H9 (cell line): ENCODE measurements at regions not wholly inside any gene's neighbourhood (a gene's known extent, or its start where the extent isn't known, plus 50 kb on each side); places are given as distances from the start of the nearest gene placed in this dataset.

Source experiments
- DNase-seq: peaks from one replicate; pipeline ENCODE4 v3.0.0-alpha.2; 2017
- H2AFZ ChIP-seq: one replicate; pipeline ENCODE4 v1.6.1; 2013; ENCODE audit warnings: mild to moderate bottlenecking, low read length, control low read depth, moderate library complexity
- H2AK5ac ChIP-seq: 2 replicates; pipeline ENCODE4 v1.6.1; 2013; ENCODE audit warnings: low read length, control low read depth, mixed read lengths; ENCODE audit not compliant: insufficient read length
- H2BK120ac ChIP-seq: one replicate; pipeline ENCODE4 v1.6.1; 2013; ENCODE audit warnings: low read depth, mild to moderate bottlenecking, low read length, control low read depth, inconsistent platforms; ENCODE audit not compliant: poor library complexity, severe bottlenecking
- H2BK12ac ChIP-seq: 2 replicates; pipeline ENCODE4 v1.6.1; 2013; ENCODE audit warnings: low read length, control low read depth, mixed read lengths, low read depth; ENCODE audit not compliant: insufficient read length
- H2BK15ac ChIP-seq: 2 replicates; pipeline ENCODE4 v1.6.1; 2013; ENCODE audit warnings: low read depth, low read length, control low read depth
- H2BK20ac ChIP-seq: one replicate; pipeline ENCODE4 v1.6.1; 2013; ENCODE audit warnings: low read depth, mild to moderate bottlenecking, low read length, control low read depth, inconsistent platforms; ENCODE audit not compliant: poor library complexity, severe bottlenecking
- H2BK5ac ChIP-seq: 2 replicates; pipeline ENCODE4 v1.6.1; 2013; ENCODE audit warnings: low read length, control low read depth, mixed read lengths; ENCODE audit not compliant: insufficient read length
- H3K14ac ChIP-seq: 2 replicates; pipeline ENCODE4 v1.6.1; 2013; ENCODE audit warnings: low read length, control low read depth; ENCODE audit not compliant: insufficient read depth
- H3K18ac ChIP-seq: 2 replicates; pipeline ENCODE4 v1.6.1; 2013; ENCODE audit warnings: low read depth, mild to moderate bottlenecking, mixed read lengths, low read length, control low read depth; ENCODE audit not compliant: insufficient read length
- H3K23ac ChIP-seq: 2 replicates; pipeline ENCODE4 v1.6.1; 2013; ENCODE audit warnings: low read length, control low read depth, mixed read lengths, low read depth; ENCODE audit not compliant: insufficient read length
- H3K23me2 ChIP-seq: 2 replicates; pipeline ENCODE4 v1.6.1; 2013; ENCODE audit warnings: low read depth, mild to moderate bottlenecking, mixed read lengths, low read length, control low read depth; ENCODE audit not compliant: insufficient read length, poor library complexity, severe bottlenecking
- H3K27ac ChIP-seq: 2 replicates; pipeline ENCODE4 v1.5.1; 2013; ENCODE audit warnings: low read length, control low read depth, mixed read lengths, low read depth; ENCODE audit not compliant: insufficient read length
- H3K27me3 ChIP-seq: 2 replicates; pipeline ENCODE4 v1.6.1; 2013; ENCODE audit warnings: low read length, control low read depth, inconsistent platforms; ENCODE audit not compliant: insufficient read depth
- H3K4ac ChIP-seq: 2 replicates; pipeline ENCODE4 v1.6.1; 2013; ENCODE audit warnings: low read depth, mild to moderate bottlenecking, control low read depth, inconsistent platforms, low read length, moderate library complexity
- H3K4me1 ChIP-seq: 2 replicates; pipeline ENCODE4 v1.6.1; 2013; ENCODE audit warnings: low read length, control low read depth, inconsistent platforms; ENCODE audit not compliant: insufficient read depth
- H3K4me2 ChIP-seq: 2 replicates; pipeline ENCODE4 v1.6.1; 2013; ENCODE audit warnings: low read length, control low read depth, mixed read lengths; ENCODE audit not compliant: insufficient read length, insufficient read depth
- H3K56ac ChIP-seq: 2 replicates; pipeline ENCODE4 v1.6.1; 2013; ENCODE audit warnings: low read depth, mild to moderate bottlenecking, mixed read lengths, low read length, control low read depth; ENCODE audit not compliant: insufficient read length
- H3K79me1 ChIP-seq: 2 replicates; pipeline ENCODE4 v1.6.1; 2013; ENCODE audit warnings: low read depth, mild to moderate bottlenecking, moderate library complexity, low read length, control low read depth, inconsistent platforms; ENCODE audit not compliant: insufficient read depth, poor library complexity, severe bottlenecking
- H3K79me2 ChIP-seq: 2 replicates; pipeline ENCODE4 v1.6.1; 2013; ENCODE audit warnings: low read length, control low read depth, inconsistent platforms; ENCODE audit not compliant: insufficient read depth
- H3K9ac ChIP-seq: 2 replicates; pipeline ENCODE4 v1.6.1; 2013; ENCODE audit warnings: low read length, control low read depth, mixed read lengths; ENCODE audit not compliant: insufficient read length; ENCODE audit errors: extremely low read depth
- H3K9me3 ChIP-seq: one replicate; pipeline ENCODE4 v1.6.1; 2013; ENCODE audit warnings: low read depth, low read length, inconsistent platforms; ENCODE audit not compliant: control insufficient read depth
- H3T11ph ChIP-seq: one replicate; pipeline ENCODE4 v1.6.1; 2013; ENCODE audit warnings: mild to moderate bottlenecking, low read length, control low read depth, inconsistent platforms
- H4K20me1 ChIP-seq: one replicate; pipeline ENCODE4 v1.6.1; 2013; ENCODE audit not compliant: control insufficient read depth, insufficient read length, insufficient read depth
- H4K5ac ChIP-seq: 2 replicates; pipeline ENCODE4 v1.6.1; 2013; ENCODE audit warnings: low read depth, mild to moderate bottlenecking, mixed read lengths, low read length, control low read depth; ENCODE audit not compliant: insufficient read length
- H4K8ac ChIP-seq: replicated peaks from 2 replicates; pipeline ENCODE4 v1.6.1; 2013; ENCODE audit warnings: low read length, control low read depth, mixed read lengths, low read depth; ENCODE audit not compliant: insufficient read length
- H4K91ac ChIP-seq: 2 replicates; pipeline ENCODE4 v1.6.1; 2013; ENCODE audit warnings: low read depth, mild to moderate bottlenecking, moderate library complexity, mixed read lengths, low read length, control low read depth; ENCODE audit not compliant: insufficient read length
- H3K27ac Mint-ChIP-seq, 3 experiments: 2 replicates in 2 of 3; 3 replicates in 1 of 3; pipeline ENCODE4 v1.8.0; 2020 to 2021; ENCODE audit warnings: mixed read lengths in 3 of 3, mild to moderate bottlenecking in 1 of 3, moderate library complexity in 1 of 3
- H3K27me3 Mint-ChIP-seq: 2 replicates; pipeline ENCODE4 v1.8.0; 2021; ENCODE audit warnings: low read depth, mild to moderate bottlenecking, moderate library complexity, mixed read lengths
- H3K36me3 Mint-ChIP-seq, 3 experiments: 2 replicates in 2 of 3; 3 replicates in 1 of 3; pipeline ENCODE4 v1.8.0; 2020 to 2021; ENCODE audit warnings: low read depth in 3 of 3, mixed read lengths in 3 of 3; ENCODE audit not compliant: insufficient read depth in 1 of 3
- H3K4me1 Mint-ChIP-seq, 2 experiments: 2 replicates each; pipeline ENCODE4 v1.8.0; 2020; ENCODE audit warnings: mixed read lengths in 2 of 2
- H3K4me3 Mint-ChIP-seq, 2 experiments: 2 replicates in 1 of 2; 3 replicates in 1 of 2; pipeline ENCODE4 v1.8.0; 2020 to 2021; ENCODE audit warnings: mild to moderate bottlenecking in 2 of 2, mixed read lengths in 2 of 2, moderate library complexity in 1 of 2
- H3K9me3 Mint-ChIP-seq, 2 experiments: 2 replicates in 1 of 2; 3 replicates in 1 of 2; pipeline ENCODE4 v1.8.0; 2020; ENCODE audit warnings: mild to moderate bottlenecking in 2 of 2, mixed read lengths in 2 of 2, moderate library complexity in 1 of 2
- WGBS: extraction: QIAGEN DNeasy Blood & Tissue Kit; methylation state at CpG from one replicate; pipeline ENCODE4 v1.1.7; 2013; ENCODE audit warnings: missing lambda C conversion rate, low lambda C conversion rate, mixed read lengths; ENCODE audit not compliant: insufficient read length; ENCODE audit errors: extremely low coverage; 5-methylcytosine and 5-hydroxymethylcytosine counted together
- TF ChIP-seq, protein P1 (sequence below): fragments of 200-600 bp; sonication (generic); conservative IDR thresholded peaks from 3 replicates; pipeline ENCODE4 v1.8.0; 2021; ENCODE audit warnings: antibody characterized with exemption, mild to moderate bottlenecking

DNA sequence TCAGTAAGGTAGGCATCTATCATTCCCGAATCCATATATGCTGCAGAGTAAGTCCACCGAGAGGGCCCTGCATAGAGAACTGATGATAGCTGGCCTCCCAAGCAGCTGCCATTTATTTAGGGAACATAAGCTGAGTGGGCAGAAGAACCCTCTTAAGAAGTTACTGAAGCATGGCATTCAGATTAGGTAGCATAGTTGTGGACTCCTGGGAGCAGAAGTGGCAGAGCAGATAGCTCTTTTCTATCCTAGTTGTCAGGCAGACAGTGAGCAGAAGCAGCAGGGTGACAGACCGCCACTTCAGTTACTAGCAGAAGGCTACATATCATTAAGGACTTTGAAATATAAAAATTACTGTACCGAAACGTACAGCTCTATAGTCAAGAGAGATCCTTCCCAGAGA lies 454.7 kb downstream of the PPP4R3C start:
- Histone ChIP-seq H3K56ac (no peak overlapping the region), H2BK15ac (no peak overlapping the region), H3K23me2 (no peaks in the 10 kb centered on the region), H2BK5ac (no peak overlapping the region), H3K4me2 (no peak overlapping the region), H2BK120ac (no peak overlapping the region), H3K79me1 (no peaks in the 10 kb centered on the region), H2AK5ac (no peak overlapping the region), H4K20me1 (no peaks in the 10 kb centered on the region), H3K14ac (no peak overlapping the region), H3K4me1 (no peaks in the 10 kb centered on the region), H3T11ph (no peak overlapping the region), H3K18ac (no peak overlapping the region), H4K8ac (no peak overlapping the region), H4K5ac (no peak overlapping the region), H3K27me3 (no peaks in the 10 kb centered on the region), H3K4ac (no peak overlapping the region), H4K91ac (no peak overlapping the region), H3K9me3 (peaks cover 6% of the 10 kb centered on the region), H2BK12ac (no peak overlapping the region), H3K79me2 (no peaks in the 10 kb centered on the region), H3K9ac (no peak overlapping the region), H2AFZ (no peak overlapping the region), H3K27ac (no peak overlapping the region), H2BK20ac (no peak overlapping the region), H3K23ac (no peak overlapping the region)
- H3K27ac Mint-ChIP-seq: no peak overlapping the region
- no peak overlapping the region for H3K4me3 Mint-ChIP-seq
- TF ChIP-seq, protein P1, sequence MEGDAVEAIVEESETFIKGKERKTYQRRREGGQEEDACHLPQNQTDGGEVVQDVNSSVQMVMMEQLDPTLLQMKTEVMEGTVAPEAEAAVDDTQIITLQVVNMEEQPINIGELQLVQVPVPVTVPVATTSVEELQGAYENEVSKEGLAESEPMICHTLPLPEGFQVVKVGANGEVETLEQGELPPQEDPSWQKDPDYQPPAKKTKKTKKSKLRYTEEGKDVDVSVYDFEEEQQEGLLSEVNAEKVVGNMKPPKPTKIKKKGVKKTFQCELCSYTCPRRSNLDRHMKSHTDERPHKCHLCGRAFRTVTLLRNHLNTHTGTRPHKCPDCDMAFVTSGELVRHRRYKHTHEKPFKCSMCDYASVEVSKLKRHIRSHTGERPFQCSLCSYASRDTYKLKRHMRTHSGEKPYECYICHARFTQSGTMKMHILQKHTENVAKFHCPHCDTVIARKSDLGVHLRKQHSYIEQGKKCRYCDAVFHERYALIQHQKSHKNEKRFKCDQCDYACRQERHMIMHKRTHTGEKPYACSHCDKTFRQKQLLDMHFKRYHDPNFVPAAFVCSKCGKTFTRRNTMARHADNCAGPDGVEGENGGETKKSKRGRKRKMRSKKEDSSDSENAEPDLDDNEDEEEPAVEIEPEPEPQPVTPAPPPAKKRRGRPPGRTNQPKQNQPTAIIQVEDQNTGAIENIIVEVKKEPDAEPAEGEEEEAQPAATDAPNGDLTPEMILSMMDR: no peak
- no peak for DNase-seq
- H3K4me1 Mint-ChIP-seq: no peaks in the 10 kb centered on the region
- no peaks in the 10 kb centered on the region; the same call in 1 of the 2 replicates for H3K27me3 Mint-ChIP-seq
- no peaks in the 10 kb centered on the region for H3K36me3 Mint-ChIP-seq
- no CpG with 5 or more reads among the region's 5 CpGs for WGBS
- H3K9me3 Mint-ChIP-seq: peaks cover 56 to 59% of the 10 kb centered on the region in 2 experiments
